Stimulated activated CD8-positive, alpha-beta memory T cell treated with anti-CD3 and anti-CD28 coated beads, Interleukin-7, amount 100 ng/mL, for 24 hours (primary cell): ENCODE measurements at regions not wholly inside any gene's neighbourhood (a gene's known extent, or its start where the extent isn't known, plus 50 kb on each side); places are given as distances from the start of the nearest gene placed in this dataset.

Experiments
- DNase-seq: peaks from one replicate; pipeline ENCODE4 v3.0.0-alpha.2; 2020; ENCODE audit warnings: low read depth

DNA sequence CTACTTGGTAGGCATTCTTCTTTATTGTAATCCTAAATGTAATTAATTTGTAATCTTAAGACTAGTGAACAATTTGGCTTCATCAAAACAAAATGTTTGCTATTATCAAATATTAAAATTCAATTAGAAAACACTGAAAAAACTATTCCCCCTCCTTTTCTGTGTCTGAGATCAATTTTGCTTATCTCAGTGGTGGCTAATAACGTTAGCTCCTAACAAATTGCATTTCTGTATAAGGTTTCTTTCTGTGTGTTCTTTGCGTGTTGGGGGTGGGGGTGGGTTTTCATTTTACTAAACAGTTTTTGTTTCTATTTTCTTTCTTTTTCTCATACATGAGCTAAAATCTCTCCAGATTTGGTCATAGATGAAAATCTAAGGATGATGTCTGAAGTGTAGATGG lies 54.0 kb upstream of the EYA4 start:
- DNase-seq, result no peak

DNA sequence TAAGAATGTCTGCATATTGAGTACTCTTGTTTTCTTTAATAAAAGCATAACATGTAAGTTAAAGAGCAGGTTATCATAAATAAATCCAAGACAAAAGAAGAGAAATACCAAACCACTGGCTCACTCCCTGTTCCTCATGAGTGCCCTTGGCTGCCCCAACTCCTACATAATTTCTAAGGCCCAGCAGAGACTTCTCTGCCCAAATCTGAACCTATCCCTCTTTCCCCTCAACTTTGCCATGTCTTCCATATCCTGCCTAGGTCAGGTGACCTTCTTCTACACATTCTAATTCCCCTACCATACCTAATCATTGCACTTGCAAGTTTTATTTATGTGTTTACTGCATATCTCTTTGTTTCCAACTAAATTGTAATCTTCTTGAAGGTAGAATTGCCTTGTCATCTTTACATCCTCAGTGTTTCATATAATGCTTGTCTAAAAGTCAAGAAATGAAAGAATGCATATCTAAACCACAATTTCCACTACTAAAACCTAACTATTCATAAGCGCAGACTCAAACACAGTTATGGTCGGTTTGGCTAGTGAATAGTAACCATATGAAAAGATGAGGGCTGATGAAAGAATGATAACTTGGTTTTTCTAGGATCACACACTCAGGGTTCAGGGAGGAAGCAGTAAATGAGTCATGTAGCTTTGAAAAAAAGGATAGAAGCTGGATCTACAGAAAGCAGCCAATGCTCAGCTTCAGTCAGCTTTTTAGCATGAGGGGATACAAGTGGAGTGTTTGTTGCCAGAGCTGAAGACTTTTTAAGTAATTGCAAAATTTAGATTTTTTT lies 53.3 kb upstream of the EYA4 start:
- DNase-seq, result no peak

DNA sequence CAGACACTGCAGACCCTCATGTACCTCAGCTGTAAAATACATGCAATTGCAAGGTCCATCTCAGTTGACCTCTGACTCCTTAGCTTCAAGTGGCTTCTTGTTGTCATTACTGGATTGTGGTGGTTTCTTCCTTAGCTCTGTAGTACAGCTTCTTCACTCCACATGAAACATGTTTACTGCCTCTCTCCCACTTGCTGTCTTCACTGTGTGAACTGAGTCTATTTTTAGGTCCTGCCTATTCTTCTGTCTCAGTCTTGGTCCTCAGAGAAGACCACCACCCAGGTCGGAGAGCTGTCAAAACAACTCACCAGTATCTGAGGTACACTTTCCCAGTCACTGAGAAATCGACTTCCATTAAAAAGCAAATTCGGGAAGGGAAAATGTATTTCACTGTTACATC lies 50.2 kb upstream of the EYA4 start:
- DNase-seq, result no peak

DNA sequence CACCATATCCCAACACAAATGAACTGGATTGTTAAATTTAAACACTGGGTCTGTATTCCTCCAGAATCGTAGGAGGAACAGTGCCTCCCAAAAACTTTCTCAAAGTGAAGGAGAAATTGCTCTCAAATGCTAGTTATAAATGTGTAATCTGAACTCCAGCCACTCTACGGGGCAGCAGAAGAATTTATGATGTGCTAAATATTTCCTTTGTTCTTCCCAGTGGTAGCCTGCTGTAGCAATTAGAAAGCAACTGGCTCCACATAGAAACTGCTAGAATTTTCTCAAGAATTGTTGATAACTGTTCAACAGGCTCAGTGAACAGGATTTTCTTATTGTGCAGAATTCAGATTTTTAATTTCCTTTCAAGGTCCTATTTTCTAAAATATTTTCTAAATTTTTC lies 49.8 kb upstream of the EYA4 start:
- no peak for DNase-seq
